GM19351 (cell line): ENCODE measurements at regions not wholly inside any gene's neighbourhood (a gene's known extent, or its start where the extent isn't known, plus 50 kb on each side); places are given as distances from the start of the nearest gene placed in this dataset.
"Not testable (repeated sequence)": the region's sequence is repeated elsewhere in the genome, so short reads cannot be mapped to it uniquely, and the experiment has no call there.

ENCODE experiments used
- ATAC-seq: cut with Tn5 transposase; IDR thresholded peaks from one replicate; pipeline ENCODE4 v1.9.1; 2021; ENCODE audit warnings: mild to moderate bottlenecking, moderate library complexity; ENCODE audit not compliant: unreplicated experiment

DNA sequence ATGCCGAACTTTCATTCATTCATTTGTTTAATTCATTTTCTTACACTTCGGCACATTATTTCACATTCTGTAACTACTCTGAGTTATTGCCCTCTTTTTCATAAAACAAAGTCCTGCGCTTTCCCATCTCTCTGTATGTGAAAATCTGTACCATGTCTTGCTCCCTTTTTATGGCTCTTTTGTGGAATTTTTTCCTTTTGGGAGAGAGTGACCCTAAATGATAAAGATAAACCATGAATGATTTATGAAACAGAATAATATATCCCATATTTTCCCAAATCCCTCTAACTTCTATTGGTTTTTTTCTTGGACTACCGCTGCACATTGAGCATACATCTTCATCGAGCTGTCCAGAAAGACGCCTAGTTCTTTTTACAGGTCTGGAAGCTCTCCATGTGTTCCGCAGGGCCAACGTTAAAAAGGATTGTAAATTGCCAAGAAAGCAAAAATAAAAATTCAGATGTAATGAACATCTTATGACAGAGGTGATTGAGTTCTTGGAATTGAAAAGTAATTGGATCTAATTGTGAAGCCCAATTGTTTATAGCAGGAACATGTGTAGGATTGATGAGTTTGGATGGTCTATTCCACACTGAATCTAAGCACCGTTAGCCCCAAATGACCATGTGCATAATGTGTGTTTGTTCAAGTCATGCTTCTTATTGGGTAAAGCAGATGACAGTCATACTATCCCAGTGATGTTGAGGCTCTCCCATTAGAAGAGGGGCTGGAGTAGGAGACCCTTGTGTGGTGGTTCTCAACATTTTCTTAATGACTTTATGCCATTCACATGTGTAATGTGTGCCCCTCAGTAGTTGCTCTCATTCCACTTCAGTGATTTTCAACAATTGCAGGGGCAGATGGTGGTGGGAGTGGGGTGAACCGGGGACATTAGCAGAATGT lies 378.9 kb downstream of the DLEU7 start:
- ATAC-seq: no peak

DNA sequence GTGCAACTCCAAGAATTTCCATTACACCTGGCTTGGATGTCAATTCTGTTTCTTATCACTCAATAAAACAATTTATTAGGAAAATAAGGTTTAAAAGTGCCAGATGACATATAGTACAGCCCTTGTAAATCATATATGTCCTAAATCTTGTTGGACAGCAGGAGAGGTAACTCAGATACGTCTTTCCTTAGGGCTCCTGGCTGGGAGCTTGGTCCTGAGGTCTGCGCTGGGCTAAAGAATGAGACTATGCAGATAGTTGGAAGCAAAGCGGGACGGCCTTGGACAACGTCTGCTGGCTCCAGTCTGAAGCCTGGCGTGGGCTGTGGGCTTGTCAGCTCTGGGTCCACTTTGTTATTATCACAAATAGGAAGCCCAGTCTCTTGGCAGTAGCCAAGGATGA lies 377.0 kb downstream of the DLEU7 start:
- ATAC-seq: no peak

DNA sequence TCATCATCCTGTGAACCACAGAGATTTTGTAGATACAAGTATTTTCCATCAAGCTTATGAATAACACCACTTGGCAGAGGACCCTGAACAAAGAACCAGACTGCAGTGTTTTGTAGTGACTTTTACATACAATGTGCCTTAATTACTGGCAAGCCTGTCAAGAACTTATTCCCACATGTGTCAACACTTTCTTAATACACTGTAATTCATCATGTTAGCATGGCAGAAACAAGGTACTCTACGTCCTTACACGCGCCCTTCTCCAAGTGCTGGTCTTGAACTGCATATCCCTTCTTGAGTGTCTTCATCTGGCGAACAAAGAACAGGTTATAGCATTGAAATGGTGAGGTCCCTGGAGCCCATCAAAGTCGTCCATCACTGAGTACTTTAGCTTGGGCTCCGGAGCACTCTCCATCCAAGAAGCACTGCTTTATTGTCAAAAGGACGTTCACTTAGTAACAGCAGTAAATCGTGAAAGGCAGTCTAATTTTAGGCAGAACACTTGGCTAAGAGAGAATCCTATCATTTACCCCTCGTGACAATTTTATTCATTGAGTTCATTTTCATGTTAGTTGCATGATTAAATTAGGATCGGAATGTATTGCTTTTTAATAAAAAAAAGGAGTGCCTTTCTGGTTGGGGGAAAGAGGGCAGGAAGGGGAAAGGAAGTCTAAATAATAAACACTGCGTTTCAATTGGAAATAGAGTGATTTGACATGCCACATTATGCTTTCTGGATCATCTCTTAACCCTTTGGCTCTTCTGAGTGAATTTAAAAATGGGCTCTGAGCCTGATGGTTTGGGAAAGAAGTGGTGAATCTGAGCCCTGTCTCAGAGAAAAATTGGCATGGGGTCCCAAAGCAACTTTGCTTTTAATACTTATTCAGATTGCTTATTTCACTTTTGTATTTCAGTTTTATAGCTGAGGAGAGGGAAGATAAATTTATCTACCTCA lies 376.1 kb downstream of the DLEU7 start:
- no peak for ATAC-seq

GRCh38 chr13:50468849-50469669 lies 374.4 kb downstream of the DLEU7 start:
- no peak for ATAC-seq

GRCh38 chr13:50473050-50473449 lies 370.4 kb downstream of the DLEU7 start:
- not testable (repeated sequence) for ATAC-seq

DNA sequence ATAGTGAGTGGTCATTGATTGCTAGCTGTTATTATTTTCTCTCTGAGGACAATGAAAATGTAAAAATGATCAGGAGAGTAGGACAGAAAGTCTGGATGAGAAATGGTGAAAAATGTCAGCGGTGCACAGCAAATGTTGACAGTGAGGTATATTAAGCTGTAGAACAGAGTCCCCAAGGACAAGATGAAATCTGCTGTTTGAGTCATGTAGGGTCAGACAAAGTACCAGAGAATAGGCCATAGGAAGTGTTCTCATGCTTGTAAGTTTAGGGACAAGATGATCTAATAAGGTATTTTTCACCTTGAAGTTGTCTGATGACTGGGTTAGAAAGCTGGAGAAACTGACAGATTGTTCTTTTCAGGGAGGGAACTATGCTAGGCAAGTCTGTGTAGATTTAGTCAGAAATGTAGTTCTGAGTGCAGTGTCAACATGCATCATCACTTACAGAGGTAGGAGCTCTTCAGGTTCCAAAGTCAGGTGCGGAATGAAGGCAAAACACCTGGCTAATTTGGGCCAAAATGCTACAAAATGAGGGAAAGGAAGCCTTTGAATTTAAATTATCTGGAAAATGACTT lies 369.3 kb downstream of the DLEU7 start:
- ATAC-seq: no peak

- ATAC-seq: no peak
Measured at GRCh38 chr13:50476577-50477285, 366.8 kb downstream of the DLEU7 start.

DNA sequence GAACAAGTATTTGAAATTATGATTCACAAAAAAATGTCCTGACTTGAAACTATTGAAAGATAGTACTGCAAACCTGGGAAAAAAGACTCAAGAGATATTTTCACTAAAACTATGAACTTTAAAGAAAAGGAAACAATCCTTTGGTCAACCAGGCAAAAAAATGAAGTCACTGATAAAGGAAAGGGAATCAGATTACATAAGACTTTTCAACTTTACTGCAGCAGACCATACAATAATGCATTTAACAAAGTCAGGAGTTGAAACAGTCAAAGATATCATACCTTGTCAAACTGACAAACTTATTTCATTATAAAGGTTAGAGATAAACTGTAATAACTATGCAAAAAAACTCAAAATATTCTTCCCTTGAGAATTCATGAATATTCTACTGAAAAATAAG lies 361.6 kb downstream of the DLEU7 start:
- no peak for ATAC-seq

GRCh38 chr13:50483416-50483815 lies 360.1 kb downstream of the DLEU7 start:
- ATAC-seq: no peak

- no peak for ATAC-seq
Measured at GRCh38 chr13:50484472-50485113, 358.9 kb downstream of the DLEU7 start.

- no peak for ATAC-seq
Measured at GRCh38 chr13:50485979-50486935, 357.2 kb downstream of the DLEU7 start.

DNA sequence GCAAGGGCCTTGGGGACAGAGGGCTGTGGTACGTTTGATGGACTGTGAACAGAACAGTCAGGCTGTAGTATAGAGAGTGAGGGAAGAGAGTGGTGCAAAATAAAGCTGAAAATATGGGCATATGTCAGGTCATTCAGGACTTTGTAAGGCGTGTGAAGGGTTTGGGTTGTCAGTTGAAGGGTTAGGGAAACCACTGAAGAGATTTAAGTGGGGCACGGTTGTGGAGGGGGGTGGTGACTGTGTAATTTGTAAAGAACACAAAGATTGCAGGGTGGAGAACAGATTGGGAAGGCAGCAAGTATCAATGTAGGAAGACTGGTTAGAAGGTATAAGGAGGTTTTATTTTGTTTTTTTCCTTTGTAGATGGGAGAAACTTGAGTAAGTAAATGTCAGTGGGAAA lies 349.8 kb downstream of the DLEU7 start:
- ATAC-seq: no peak

GRCh38 chr13:50494138-50494537 lies 349.4 kb downstream of the DLEU7 start:
- no peak for ATAC-seq

- not testable (repeated sequence) for ATAC-seq
Measured at GRCh38 chr13:50503212-50503611, 340.3 kb downstream of the DLEU7 start.

DNA sequence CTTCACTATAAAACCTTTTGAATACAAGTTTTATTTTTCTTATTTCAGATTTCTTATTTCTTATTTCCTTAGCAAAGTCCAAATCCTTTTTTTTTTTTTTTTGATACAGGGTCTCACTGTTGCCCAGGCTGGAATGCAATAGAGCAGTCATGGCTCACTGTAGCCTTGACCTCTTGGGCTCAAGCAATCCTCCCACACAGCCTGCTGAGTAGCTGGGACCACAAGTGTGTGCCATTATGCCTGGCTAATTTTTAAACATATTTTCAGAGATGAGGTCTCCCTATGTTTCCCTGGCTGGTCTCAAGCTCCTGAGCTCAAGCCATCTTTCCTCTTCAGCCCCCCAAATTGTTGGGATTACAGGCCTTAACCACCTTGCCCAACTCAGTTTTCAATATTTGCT lies 334.3 kb downstream of the DLEU7 start:
- no peak for ATAC-seq

- ATAC-seq: no peak
Measured at GRCh38 chr13:50509771-50510441, 333.6 kb downstream of the DLEU7 start.

- ATAC-seq: not testable (repeated sequence)
Measured at GRCh38 chr13:50510885-50511545, 332.5 kb downstream of the DLEU7 start.
